GM21381 (cell line): ENCODE measurements at regions not wholly inside any gene's neighbourhood (a gene's known extent, or its start where the extent isn't known, plus 50 kb on each side); places are given as distances from the start of the nearest gene placed in this dataset.
"Not testable (repeated sequence)": the region's sequence is repeated elsewhere in the genome, so short reads cannot be mapped to it uniquely, and the experiment has no call there.

Source experiments
- ATAC-seq: cut with Tn5 transposase; IDR thresholded peaks from one replicate; pipeline ENCODE4 v1.9.1; 2021; ENCODE audit warnings: mild to moderate bottlenecking, moderate library complexity; ENCODE audit not compliant: unreplicated experiment

- ATAC-seq, result no peak
These were observed 167.7 kb upstream of the PTCH1 start for GRCh38 chr9:95684516-95684915.

GRCh38 chr9:95680306-95680705 lies 163.5 kb upstream of the PTCH1 start:
- not testable (repeated sequence) for ATAC-seq

- no peak for ATAC-seq
These were observed 163.1 kb upstream of the PTCH1 start for GRCh38 chr9:95679874-95680273.

DNA sequence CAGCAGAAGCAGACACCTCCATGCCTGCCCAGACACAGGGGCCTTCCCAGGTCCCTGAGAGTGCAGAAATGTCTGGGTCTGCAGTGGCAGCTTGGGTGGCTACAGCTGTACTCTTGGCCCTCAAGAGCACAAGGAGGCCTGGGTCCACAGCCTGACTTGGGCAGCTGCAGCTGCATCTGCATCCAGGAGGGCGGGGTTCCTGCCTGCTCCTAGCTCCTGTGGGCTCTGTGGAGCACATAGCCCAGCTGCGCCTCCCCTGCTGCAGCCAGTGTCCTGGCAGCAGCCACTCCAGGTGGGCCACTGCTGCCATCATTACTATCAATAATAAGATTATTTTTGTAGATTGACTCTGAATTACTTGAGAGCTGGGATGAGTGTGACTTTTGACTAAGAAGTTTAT lies 162.0 kb upstream of the PTCH1 start:
- no peak for ATAC-seq

DNA sequence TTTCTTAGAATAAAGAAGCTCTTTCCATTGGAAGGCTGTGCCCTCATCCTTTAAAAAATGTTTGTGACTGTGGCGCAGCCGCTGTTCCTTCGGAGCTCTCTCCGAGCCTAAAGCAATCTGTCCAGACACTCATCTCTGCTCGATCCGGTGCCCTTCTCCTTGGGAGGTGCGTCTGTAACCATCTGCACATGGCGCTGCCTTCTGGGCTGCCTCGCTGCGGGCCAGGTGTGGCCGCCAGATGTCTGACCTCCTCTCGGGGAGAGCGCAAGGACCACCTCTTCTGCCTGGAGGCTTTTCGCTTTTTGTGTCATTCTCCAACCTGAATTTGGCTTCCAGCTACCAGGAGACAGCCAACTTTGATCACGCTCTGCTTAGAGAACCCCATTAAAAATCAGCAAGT lies 153.4 kb upstream of the PTCH1 start:
- ATAC-seq, result no peak

GRCh38 chr9:95669253-95669652 lies 152.5 kb upstream of the PTCH1 start:
- ATAC-seq, result no peak

GRCh38 chr9:95667789-95668188 lies 151.0 kb upstream of the PTCH1 start:
- ATAC-seq, result no peak

- no peak for ATAC-seq
These were observed 150.0 kb upstream of the PTCH1 start for GRCh38 chr9:95666785-95667155.

- no peak for ATAC-seq
These were observed 149.5 kb upstream of the PTCH1 start for GRCh38 chr9:95666096-95666784.

GRCh38 chr9:95653246-95653645 lies 136.5 kb upstream of the PTCH1 start:
- ATAC-seq, result no peak

DNA sequence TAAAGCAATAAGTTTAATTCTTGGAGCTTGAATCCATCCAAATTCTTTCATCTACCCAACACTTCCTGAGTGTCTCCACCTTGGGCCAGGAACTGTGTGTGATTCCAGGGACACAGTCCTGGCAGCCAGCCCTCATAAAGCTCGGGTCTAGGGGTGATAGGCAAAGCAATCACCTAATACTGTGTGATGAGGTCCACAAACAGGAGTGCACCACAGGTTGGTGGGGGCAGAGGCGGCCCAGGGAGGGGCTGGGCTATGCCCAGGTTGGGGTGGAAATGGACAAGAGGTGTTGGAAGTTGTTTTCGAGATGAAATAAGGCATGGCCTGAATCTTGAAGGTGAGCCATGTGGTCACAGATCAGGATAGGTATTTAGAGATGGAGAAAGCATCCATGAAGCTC lies 133.9 kb upstream of the PTCH1 start:
- ATAC-seq, result no peak

GRCh38 chr9:95649801-95650213 lies 133.0 kb upstream of the PTCH1 start:
- no peak for ATAC-seq

DNA sequence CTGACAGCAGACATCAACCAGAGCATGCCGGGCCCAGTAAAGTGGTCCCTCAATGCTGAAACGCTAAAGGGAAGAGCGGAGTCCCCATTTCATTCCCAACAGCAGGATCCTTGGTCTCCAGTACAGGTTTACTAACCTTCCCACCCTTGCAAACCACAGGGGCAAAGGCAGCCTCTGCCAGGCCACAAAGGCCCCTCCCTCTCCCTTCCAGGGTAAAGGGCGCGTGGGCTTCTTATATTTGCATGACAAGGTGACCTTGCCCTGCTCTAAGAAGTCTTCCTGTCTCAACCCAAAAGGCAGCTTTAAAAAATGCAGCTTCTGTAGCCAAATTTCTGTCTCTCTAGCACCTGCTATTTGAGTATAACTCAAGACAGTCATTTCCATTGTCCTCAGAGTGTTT lies 131.5 kb upstream of the PTCH1 start:
- no peak for ATAC-seq

DNA sequence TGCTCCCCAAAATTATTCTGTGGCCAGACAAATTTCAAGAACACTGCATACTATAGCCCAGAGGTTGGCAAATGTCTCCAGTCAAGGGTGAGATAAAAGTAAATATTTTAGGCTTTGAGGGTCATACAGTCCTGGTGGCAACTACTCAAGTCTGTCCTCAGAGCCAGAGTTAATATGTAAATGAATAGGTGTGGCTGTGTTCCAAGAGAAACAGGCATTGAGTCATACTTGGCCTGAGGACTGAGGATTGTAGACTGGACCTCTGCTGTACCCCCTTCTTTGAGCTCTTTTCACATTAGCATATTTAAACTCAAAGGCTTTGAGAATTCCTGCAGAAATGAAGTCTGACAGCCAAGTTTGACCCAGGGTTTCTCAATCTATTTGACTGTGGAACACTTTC lies 129.2 kb upstream of the PTCH1 start:
- no peak for ATAC-seq

- ATAC-seq, result no peak
These were observed 128.8 kb upstream of the PTCH1 start for GRCh38 chr9:95645579-95645978.

DNA sequence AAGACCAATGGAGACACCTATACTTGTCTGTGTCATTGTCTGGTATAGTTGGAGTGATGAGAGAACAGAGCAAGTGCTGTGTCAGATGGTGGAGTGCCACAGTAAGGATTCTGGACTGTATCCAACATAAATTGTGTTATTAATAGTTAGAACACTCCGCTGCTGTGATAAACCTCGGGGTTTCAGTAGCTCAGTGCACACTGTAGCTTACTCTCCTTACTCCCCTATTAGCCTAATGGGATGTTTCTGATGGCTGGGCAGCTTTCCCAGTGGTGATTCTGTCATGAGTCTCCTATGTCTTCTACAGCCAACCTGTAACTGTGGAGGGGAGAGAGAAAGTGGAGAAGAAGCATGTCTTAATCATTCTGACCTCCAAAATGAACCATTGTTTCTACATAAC lies 127.6 kb upstream of the PTCH1 start:
- ATAC-seq, result no peak

- ATAC-seq, result no peak
These were observed 126.8 kb upstream of the PTCH1 start for GRCh38 chr9:95643619-95644018.

- ATAC-seq, result no peak
These were observed 125.4 kb upstream of the PTCH1 start for GRCh38 chr9:95642189-95642588.

DNA sequence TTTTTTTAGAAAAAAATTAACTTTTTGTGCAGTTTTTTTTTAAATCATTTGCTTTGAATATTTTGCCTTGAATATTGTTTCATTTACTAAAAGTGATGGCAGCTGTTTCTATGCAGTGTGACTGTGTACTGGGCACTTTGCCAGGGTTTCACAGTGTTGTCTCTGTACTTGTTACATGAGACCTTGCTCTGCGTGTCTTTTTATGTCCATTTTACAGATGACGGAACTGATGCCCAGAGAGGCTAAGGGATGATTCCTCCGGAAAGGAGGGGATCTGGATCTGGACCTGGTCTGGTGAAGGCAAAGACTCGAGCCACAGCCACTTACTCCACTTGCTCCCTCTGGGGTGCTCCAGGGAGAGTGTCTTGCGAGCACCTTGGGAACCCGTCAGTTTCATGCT lies 124.8 kb upstream of the PTCH1 start:
- ATAC-seq, result no peak

DNA sequence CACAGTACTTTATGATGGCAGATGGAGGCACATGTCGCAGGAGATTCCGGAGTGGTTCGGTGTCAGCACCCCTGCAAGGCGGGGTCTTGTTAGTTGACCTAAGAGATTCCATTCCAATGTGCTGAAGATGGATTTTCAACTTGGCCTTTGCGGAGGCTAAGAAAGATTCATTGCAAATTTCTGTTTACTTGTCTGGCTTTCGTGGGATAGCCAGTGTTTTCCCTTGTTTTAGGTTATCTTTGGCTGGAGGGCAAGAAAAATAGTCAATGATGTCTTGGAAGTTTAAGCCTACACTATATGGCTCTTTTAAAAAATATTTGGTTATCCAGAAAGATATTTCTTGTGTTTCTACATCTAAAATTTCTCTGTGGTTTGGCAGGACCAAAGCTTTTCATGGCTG lies 123.6 kb upstream of the PTCH1 start:
- no peak for ATAC-seq

DNA sequence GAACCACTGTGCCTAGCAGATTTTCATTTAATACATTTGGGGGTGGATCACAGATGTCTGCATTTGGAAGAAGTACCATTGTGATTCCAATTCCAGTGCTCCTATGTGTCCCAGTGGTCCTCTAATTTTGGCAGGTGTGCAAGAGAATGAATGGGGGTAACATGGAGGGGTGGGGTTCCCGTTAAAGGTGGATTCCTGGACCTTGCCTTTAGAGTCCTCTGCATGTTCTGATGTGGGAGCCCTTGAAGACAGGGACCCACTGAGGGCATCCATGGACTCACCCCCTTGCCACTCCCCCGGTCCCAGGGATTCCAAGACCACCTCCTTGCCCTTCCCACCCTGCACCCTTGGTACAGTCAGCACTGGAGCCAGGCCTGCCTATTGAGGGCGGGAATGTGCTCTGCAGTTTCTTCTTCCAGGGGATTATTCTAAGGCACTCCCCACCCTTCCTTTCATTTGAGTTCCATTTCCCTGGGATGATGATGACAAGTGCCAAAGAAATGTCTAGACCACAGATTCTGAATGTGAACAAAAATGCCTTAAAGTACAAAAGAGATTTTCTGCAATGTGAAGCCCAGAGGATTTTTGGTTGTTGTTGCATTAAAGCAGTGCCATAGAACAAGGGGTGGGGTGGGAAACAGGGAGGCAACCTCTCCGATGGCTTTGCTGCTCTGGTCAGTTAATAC lies 119.4 kb upstream of the PTCH1 start:
- ATAC-seq, result no peak

- ATAC-seq, result no peak
These were observed 117.8 kb upstream of the PTCH1 start for GRCh38 chr9:95634536-95634935.

DNA sequence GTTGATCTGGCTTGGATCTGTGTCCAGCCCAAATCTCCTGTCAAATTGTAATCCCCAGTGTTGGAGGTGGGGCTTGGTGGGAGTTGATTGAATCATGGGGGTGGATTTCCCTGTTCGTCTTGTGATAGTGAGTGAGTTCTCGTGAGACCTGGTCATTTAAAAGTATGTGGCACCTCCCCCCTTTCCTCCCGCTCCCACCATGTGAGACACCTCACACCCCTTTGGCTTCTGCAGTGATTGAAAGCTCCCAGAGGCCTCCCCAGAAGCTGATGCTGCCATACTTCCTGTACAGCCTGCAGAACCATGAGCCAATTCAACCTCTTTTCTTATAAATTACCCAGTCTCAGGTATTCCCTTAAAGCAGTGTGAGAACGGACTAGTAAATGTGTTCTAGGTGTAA lies 117.3 kb upstream of the PTCH1 start:
- no peak for ATAC-seq
